Loucy (cell line): ENCODE measurements at regions not wholly inside any gene's neighbourhood (a gene's known extent, or its start where the extent isn't known, plus 50 kb on each side); places are given as distances from the start of the nearest gene placed in this dataset.

Experiments
- H2AFZ ChIP-seq: fragments of 200-600 bp; sonication (generic); 2 replicates; pipeline ENCODE4 v1.6.0; 2016; ENCODE audit warnings: antibody characterized with exemption, mild to moderate bottlenecking, low read length, moderate library complexity
- H3F3A ChIP-seq: fragments of 200-600 bp; 2 replicates; pipeline ENCODE4 v1.6.0; 2016; ENCODE audit warnings: antibody characterized with exemption, low read depth, mild to moderate bottlenecking
- H3K27me3 ChIP-seq: fragments of 200-600 bp; sonication (generic); 2 replicates; pipeline ENCODE4 v1.6.1; 2014; ENCODE audit warnings: low read length, mild to moderate bottlenecking; ENCODE audit not compliant: insufficient read depth, poor library complexity, severe bottlenecking
- H3K36me3 ChIP-seq: fragments of 200-600 bp; sonication (generic); 2 replicates; pipeline ENCODE4 v1.6.1; 2016; ENCODE audit warnings: low read length; ENCODE audit not compliant: insufficient read depth
- H3K4me1 ChIP-seq: fragments of 200-600 bp; sonication (generic); 2 replicates; pipeline ENCODE4 v1.5.1; 2014; ENCODE audit warnings: low read length, mild to moderate bottlenecking; ENCODE audit not compliant: insufficient read depth, poor library complexity, severe bottlenecking
- H3K4me2 ChIP-seq: fragments of 200-600 bp; sonication (generic); 2 replicates; pipeline ENCODE4 v1.6.0; 2014; ENCODE audit warnings: antibody characterized with exemption, low read length, low read depth, mild to moderate bottlenecking; ENCODE audit not compliant: poor library complexity, severe bottlenecking
- H3K4me3 ChIP-seq: fragments of 200-600 bp; sonication (generic); 2 replicates; pipeline ENCODE4 v1.5.1; 2014; ENCODE audit warnings: low read length, mild to moderate bottlenecking, mixed read lengths; ENCODE audit not compliant: poor library complexity, severe bottlenecking
- H3K79me2 ChIP-seq: fragments of 200-600 bp; sonication (generic); 2 replicates; pipeline ENCODE4 v1.6.1; 2014; ENCODE audit warnings: low read length; ENCODE audit not compliant: insufficient read depth
- H3K9ac ChIP-seq: fragments of 200-600 bp; sonication (generic); 2 replicates; pipeline ENCODE4 v1.6.0; 2014; ENCODE audit warnings: mild to moderate bottlenecking, low read depth, low read length, moderate library complexity; ENCODE audit not compliant: poor library complexity, severe bottlenecking
- H3K9me2 ChIP-seq: fragments of 200-600 bp; sonication (generic); replicated peaks from 2 replicates; pipeline ENCODE4 v1.6.1; 2016; ENCODE audit warnings: low read depth, low read length, mixed read lengths
- H3K9me3 ChIP-seq: fragments of 200-600 bp; sonication (generic); 2 replicates; pipeline ENCODE4 v1.6.1; 2014; ENCODE audit warnings: mild to moderate bottlenecking, antibody characterized with exemption, low read length, low read depth; ENCODE audit not compliant: insufficient read depth
- H4K20me1 ChIP-seq: fragments of 200-600 bp; sonication (generic); 2 replicates; pipeline ENCODE4 v1.6.0; 2014; ENCODE audit warnings: antibody characterized with exemption, low read length, mild to moderate bottlenecking; ENCODE audit not compliant: insufficient read depth, poor library complexity, severe bottlenecking
- CTCF ChIP-seq: fragments of 200-600 bp; sonication (generic); conservative IDR thresholded peaks from 2 replicates; pipeline ENCODE4 v1.5.1; 2014; ENCODE audit warnings: mild to moderate bottlenecking, antibody characterized with exemption, low read length
- EZH2phosphoT487 ChIP-seq: fragments of 200-600 bp; IDR thresholded peaks from 2 replicates; pipeline ENCODE4 v1.6.1; 2018; ENCODE audit warnings: antibody characterized with exemption, mild to moderate bottlenecking, moderate library complexity, borderline replicate concordance

- no peaks in the 10 kb centered on the region for H3F3A ChIP-seq
- H3K4me1 ChIP-seq = no peaks in the 10 kb centered on the region
- H3K79me2 ChIP-seq = no peaks in the 10 kb centered on the region
- no peaks in the 10 kb centered on the region for H3K9me3 ChIP-seq
- H3K4me2 ChIP-seq = no peak overlapping the region
- H3K9me2 ChIP-seq = no peaks in the 10 kb centered on the region
- TF ChIP-seq CTCF (no peak), EZH2phosphoT487 (no peak)
- H3K27me3 ChIP-seq = no peaks in the 10 kb centered on the region
- H3K4me3 ChIP-seq = no peak overlapping the region
- H3K36me3 ChIP-seq = no peaks in the 10 kb centered on the region
- no peaks in the 10 kb centered on the region for H4K20me1 ChIP-seq
- no peak overlapping the region for H3K9ac ChIP-seq
- H2AFZ ChIP-seq = no peak overlapping the region
These were observed 1472.7 kb upstream of the ZEB2 start for GRCh38 chr2:145992572-145992971.

- no peaks in the 10 kb centered on the region for H3F3A ChIP-seq
- no peak overlapping the region for H3K4me3 ChIP-seq
- no peak overlapping the region for H3K4me2 ChIP-seq
- no peaks in the 10 kb centered on the region for H3K36me3 ChIP-seq
- H3K9me2 ChIP-seq = no peaks in the 10 kb centered on the region
- H3K9me3 ChIP-seq = no peaks in the 10 kb centered on the region
- no peaks in the 10 kb centered on the region for H3K4me1 ChIP-seq
- no peak for TF ChIP-seq CTCF
- no peak for TF ChIP-seq EZH2phosphoT487
- no peaks in the 10 kb centered on the region for H4K20me1 ChIP-seq
- H2AFZ ChIP-seq = no peak overlapping the region
- no peaks in the 10 kb centered on the region for H3K79me2 ChIP-seq
- H3K9ac ChIP-seq = no peak overlapping the region
- H3K27me3 ChIP-seq = no peaks in the 10 kb centered on the region
These were observed 1467.9 kb upstream of the ZEB2 start for GRCh38 chr2:145987793-145988192.

- Histone ChIP-seq H3F3A (no peaks in the 10 kb centered on the region), H3K36me3 (no peaks in the 10 kb centered on the region), H2AFZ (no peak overlapping the region), H3K4me3 (no peak overlapping the region), H3K9ac (no peak overlapping the region), H3K27me3 (no peaks in the 10 kb centered on the region), H3K4me1 (no peaks in the 10 kb centered on the region), H3K79me2 (no peaks in the 10 kb centered on the region), H3K9me3 (no peaks in the 10 kb centered on the region), H3K9me2 (no peaks in the 10 kb centered on the region), H3K4me2 (no peak overlapping the region), H4K20me1 (no peaks in the 10 kb centered on the region)
- TF ChIP-seq CTCF = no peak
- no peak for TF ChIP-seq EZH2phosphoT487
These were observed 1465.6 kb upstream of the ZEB2 start for GRCh38 chr2:145985517-145985916.
